Astrocyte of the cerebellum (primary cell): ENCODE measurements at regions not wholly inside any gene's neighbourhood (a gene's known extent, or its start where the extent isn't known, plus 50 kb on each side); places are given as distances from the start of the nearest gene placed in this dataset.

Experiments used
- DNase-seq: peaks from one replicate; pipeline ENCODE4 v3.0.0-alpha.2; 2011; ENCODE audit warnings: low read depth
- H3K4me3 ChIP-seq: 2 replicates; pipeline ENCODE4 v1.5.1; 2011; ENCODE audit warnings: mild to moderate bottlenecking, low read depth, low read length, moderate library complexity
- CTCF ChIP-seq: IDR thresholded peaks from 2 replicates; pipeline ENCODE4 v1.5.1; 2012; ENCODE audit warnings: low read length, low read depth, moderate library complexity, mild to moderate bottlenecking; ENCODE audit errors: missing control alignments
- in situ Hi-C: cut with HindIII; loops from 2 replicates; pipeline ENCODE4 v1.10.0; 2017; ENCODE audit warnings: low sequenced_read_pairs

DNA sequence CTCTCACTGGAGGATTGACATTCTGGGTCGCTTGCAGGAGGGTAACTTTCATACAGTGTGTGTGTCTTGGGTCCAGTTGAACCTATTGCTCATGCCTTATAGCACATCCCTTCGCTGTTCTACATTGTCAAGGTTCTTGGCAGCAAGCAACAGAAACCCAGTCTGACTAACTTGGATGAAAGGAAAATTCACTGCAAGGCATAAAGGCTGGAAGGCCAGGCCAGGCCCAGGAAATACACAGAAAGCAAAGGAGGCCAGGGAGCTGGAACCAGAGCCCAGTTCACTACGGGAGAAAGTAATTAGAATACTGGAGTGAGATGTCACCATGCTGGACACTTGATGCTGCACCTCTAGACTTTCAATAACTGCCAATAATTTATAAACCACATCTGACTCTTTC is 353.8 kb upstream of the GATB start:
- no peak for TF ChIP-seq CTCF
- no peak overlapping the region for H3K4me3 ChIP-seq
- in situ Hi-C loops: no loop called here
- no peak for DNase-seq

GRCh38 chr4:152112887-152113286 is 352.1 kb upstream of the GATB start:
- no peak for DNase-seq
- no peak for TF ChIP-seq CTCF

DNA sequence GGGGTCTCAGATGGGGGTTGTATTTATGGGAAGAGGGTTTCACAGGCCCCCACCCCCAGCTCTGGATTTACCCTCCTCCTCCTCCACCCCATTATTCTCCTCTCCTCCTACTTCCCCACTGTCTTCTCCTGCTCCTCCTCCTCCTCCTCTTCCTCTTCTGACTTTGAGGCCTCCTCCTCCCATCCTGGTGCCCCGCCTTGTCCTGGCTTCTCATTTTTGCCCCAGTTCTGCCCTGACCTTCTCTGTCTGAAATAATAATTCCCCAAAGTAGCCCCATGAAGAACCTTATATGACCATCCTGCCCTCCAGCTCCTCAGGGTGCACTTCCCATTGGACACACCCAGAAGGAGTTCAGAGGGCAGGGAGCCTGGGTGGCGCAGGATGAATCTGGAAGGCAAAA is 351.4 kb upstream of the GATB start:
- no peak for TF ChIP-seq CTCF
- in situ Hi-C loops: no loop called here
- no peak overlapping the region for H3K4me3 ChIP-seq
- DNase-seq: no peak

More at GRCh38 chr4:152112887-152113286, 352.1 kb upstream of the GATB start:
- no peak overlapping the region for H3K4me3 ChIP-seq
- in situ Hi-C loops: no loop called here

- no peak for DNase-seq
- H3K4me3 ChIP-seq: no peak overlapping the region
- in situ Hi-C loops: no loop called here
- TF ChIP-seq CTCF: no peak
Measured at GRCh38 chr4:152110780-152111179, 350.0 kb upstream of the GATB start.

DNA sequence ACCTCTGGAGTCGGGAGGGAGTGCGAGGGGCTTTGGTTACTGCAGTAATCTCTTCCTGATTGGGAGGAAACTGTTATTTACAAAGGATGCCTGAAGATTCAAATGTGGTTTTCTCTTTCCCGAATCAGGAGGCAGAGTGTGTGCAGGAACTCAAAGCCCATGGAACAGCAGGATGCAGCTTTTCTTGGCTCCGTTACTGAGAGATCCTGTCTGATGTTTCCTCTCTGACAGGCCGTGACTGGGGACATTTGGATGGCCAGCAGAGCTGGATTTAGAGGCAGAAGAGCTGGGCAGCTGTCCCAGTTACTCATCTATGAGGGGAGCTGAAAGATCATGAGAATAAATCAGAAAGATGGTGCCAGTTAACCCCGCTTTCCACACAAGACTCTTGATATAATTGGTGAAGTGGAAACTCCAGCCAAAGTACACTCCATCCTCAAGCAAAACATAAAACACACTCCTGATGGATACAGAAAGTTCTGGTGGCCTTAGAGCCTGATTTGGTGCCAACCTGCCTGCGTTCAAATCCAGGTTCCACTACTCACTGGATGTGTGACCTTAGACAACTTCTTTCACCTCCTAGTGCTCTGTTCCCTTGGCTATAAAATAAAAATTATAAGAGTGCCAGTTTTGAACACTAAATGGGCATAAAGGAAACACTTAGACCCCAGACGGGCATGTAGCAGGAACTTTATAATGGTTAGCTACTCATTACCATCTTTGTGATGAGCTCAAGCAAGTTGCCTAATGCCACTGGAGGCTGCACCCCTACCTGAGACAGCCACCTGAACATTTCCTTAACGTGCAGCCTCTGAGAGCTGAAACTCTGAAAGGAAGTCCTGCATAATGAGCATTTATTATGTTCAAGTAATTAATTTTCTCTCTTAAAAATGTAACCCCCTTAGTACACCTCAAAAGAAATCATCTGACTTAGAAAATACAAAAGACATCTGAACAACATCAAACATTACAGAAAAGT is 349.0 kb upstream of the GATB start:
- in situ Hi-C loops: no loop called here
- H3K4me3 ChIP-seq: no peak overlapping the region
- DNase-seq: peak; percentile 47
- no peak for TF ChIP-seq CTCF

GRCh38 chr4:152107736-152108500 is 347.1 kb upstream of the GATB start:
- H3K4me3 ChIP-seq: no peak overlapping the region
- TF ChIP-seq CTCF: no peak
- DNase-seq: no peak
- in situ Hi-C loops: no loop called here
